Posterior cingulate gyrus (tissue), 11 donors: ENCODE measurements at regions not wholly inside any gene's neighbourhood (a gene's known extent, or its start where the extent isn't known, plus 50 kb on each side); places are given as distances from the start of the nearest gene placed in this dataset.

Experiments
- DNase-seq, 10 donors: peaks; one replicate each; pipeline versions ENCODE4 v3.0.0 to v3.0.0-alpha.2; 2020 to 2021; ENCODE audit warnings: mixed read lengths in 3 of 10
- intact Hi-C: fragments of 100-400 bp; cut with DNase I; formaldehyde crosslinking; loops from one replicate; pipeline ENCODE4 v1.15.1; 2023

GRCh38 chr17:79339321-79339720 is 264.7 kb downstream of the ENGASE start:
- intact Hi-C loops, result no loop called here

GRCh38 chr17:79338604-79339003 is 264.0 kb downstream of the ENGASE start:
- peak in 3 of 10 donors; percentile 42 to 73 (median 57) for DNase-seq
- intact Hi-C loops, result no loop called here

More at GRCh38 chr17:79339321-79339720, 264.7 kb downstream of the ENGASE start:
- DNase-seq, result peak in 3 of 10 donors; percentile 17 to 75 (median 50)

- intact Hi-C loops, result no loop called here
- DNase-seq, result peak in 2 of 10 donors; percentile 41 to 44
Measured at GRCh38 chr17:79338152-79338551, 263.5 kb downstream of the ENGASE start.

GRCh38 chr17:79337053-79337452 is 262.4 kb downstream of the ENGASE start:
- DNase-seq, result peak in 1 of 10 donors; percentile 33
- intact Hi-C loops, result no loop called here

- DNase-seq, result peak in 2 of 10 donors; percentile 27 to 45
- intact Hi-C loops, result no loop called here
Measured at GRCh38 chr17:79335456-79335855, 260.8 kb downstream of the ENGASE start.

DNA sequence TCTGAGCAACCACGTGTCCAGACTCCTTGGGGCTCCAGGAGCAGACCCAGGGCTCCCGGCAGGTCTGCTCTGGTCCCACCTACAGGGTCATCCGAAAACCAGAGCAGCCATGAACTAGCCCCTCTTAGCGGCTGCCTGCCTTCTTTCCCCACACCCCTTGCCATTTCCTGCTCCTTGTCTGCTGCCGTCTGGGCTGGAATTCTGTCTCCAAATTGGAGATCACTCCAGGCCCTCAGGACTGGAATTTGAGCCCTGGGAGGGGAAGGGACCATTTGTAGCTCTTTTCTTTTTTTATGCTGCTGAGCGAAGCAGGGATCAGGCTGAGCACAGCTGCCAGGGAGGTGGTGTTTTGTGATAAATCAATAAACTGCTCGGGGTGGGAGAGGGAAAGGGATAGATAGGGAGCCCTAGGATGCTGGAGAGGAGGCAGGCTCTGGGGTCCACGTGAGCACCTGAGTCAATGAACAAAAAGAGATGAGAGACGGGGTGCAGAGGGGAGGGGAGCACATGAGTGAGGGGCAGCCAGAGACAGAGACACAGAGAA is 257.5 kb downstream of the ENGASE start:
- intact Hi-C loops, result no loop called here
- DNase-seq, result peak in 2 of 10 donors; percentile 6 to 12

DNA sequence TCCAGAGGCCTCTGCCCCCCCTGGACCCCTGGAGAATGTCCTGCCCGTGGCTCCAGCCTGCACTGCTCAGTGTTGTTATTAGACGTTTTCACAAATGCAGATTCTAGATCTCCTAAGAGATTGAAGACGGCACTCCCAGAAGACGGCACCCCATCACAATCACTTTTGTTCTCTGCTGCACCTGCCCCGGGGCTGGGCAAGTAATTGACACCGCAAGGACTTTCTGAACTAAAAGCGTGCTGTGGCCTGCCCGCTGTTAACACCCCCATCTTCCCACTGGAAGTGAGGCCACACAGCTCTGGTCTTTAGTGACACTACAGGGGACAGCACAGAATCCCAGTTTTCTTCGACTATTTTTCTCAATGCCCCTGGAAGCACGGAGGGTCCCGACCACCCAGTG is 256.9 kb downstream of the ENGASE start:
- DNase-seq, result peak in 2 of 10 donors; percentile 22 to 56
- intact Hi-C loops, result no loop called here

- peak in 2 of 10 donors; percentile 20 to 42 for DNase-seq
- intact Hi-C loops, result no loop called here
Measured at GRCh38 chr17:79330696-79331095, 256.1 kb downstream of the ENGASE start.

DNA sequence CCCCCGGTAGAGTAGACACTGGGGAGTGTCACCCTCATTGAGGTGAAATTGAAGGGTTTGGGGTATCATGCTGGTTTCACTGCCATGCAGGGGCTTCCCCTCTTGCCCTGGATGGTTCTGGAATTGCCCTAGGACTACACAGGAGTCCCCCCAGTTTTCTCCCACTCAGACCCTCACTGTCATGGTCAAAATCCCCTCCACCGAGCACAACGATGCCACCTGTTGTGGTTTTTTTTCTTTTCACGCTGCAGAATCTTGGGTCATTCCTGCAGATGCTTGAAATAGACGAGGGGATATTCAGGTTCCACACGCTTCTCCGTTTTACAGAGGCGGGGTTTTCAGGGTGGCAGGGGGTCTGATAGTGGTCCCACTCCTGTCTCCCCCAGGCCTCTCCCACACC is 255.6 kb downstream of the ENGASE start:
- intact Hi-C loops, result no loop called here
- no peak for DNase-seq

GRCh38 chr17:79326814-79327213 is 252.2 kb downstream of the ENGASE start:
- peak in 3 of 10 donors; percentile 18 to 54 (median 44) for DNase-seq
- intact Hi-C loops, result loop anchor here (2.0 kb wide), 1 partner anchor 60 kb away; no protein-coding TSS in a partner anchor

GRCh38 chr17:79325709-79326430 is 251.2 kb downstream of the ENGASE start:
- intact Hi-C loops, result loop anchor here (2.0 kb wide), 1 partner anchor 59 kb away; no protein-coding TSS in a partner anchor
- DNase-seq, result peak in 3 of 10 donors; percentile 25 to 41 (median 39)

DNA sequence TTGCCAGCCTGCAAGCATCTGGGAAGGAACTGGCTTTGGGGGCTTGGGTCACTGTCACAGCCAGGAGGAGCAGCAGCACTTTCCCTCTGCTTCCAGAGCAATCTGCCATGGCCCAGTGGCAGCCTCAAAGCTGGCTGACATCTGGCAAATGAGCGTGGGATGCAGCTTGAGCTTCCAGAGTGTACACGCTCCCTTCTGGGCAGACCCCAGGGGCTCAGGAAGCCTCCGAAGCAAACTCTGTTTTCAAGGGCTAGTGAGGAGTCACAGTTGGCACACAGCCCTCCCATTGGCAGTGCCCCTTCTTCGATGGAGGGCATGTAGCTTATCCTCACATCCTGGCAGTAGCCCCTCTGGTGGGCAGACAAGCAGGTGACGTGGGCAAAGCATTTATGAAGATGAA is 249.6 kb downstream of the ENGASE start:
- intact Hi-C loops, result no loop called here
- DNase-seq, result peak in 2 of 10 donors; percentile 50 to 58

- peak in 3 of 10 donors; percentile 68 to 82 (median 73) for DNase-seq
- intact Hi-C loops, result no loop called here
Measured at GRCh38 chr17:79323566-79323965, 248.9 kb downstream of the ENGASE start.

DNA sequence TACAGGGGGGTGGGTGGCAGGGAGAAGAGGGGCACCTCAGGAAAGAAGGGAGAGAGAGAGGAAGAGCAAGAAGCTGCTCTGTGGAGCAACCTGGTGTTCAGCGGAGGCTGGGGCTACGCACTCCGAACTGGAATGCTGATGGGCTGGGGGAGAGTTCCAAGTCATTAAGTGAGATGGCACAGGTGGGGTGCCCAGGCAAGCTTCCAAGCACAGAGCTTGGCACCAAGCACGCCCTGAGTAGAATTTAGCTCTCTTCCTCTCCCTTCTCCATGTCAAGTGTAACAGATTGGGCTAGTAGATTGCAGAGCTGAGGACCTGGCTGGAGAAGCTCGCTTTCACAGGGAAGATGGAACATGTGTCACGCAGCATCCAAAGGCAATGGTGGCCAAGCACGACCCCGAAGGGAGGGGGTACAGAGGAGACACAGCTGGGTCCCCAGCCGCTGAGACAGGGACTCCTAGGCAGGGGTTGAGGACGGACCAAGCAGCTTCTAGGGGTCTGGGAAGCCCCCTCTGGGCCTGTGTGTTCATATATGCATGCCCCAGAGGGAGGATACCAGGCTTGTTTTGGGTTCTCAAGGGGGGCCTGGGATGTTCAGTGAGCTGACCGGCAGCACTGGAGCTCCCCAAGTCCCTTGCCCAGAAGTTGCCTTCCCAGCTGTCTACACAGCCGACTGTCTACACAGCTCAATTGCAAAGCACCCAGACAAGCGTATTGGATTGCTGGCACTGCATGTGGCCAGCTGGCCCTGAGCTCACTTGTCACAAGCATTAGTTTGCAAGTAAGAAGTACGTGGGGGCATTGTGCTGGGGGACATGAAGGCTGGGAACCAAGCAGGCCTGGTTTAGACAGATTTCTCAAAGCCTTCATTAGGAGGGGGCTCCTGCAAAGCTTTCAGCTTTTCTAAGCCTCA is 247.8 kb downstream of the ENGASE start:
- intact Hi-C loops, result no loop called here
- DNase-seq, result peak in 3 of 10 donors; percentile 52 to 68 (median 55)

GRCh38 chr17:79320331-79320730 is 245.7 kb downstream of the ENGASE start:
- intact Hi-C loops, result no loop called here

GRCh38 chr17:79317916-79318315 is 243.3 kb downstream of the ENGASE start:
- intact Hi-C loops, result no loop called here
- no peak for DNase-seq

More at GRCh38 chr17:79320331-79320730, 245.7 kb downstream of the ENGASE start:
- DNase-seq, result no peak

GRCh38 chr17:79316805-79317204 is 242.2 kb downstream of the ENGASE start:
- intact Hi-C loops, result no loop called here
- no peak for DNase-seq

- intact Hi-C loops, result no loop called here
- DNase-seq, result no peak
Measured at GRCh38 chr17:79315358-79316105, 240.9 kb downstream of the ENGASE start.

- no peak for DNase-seq
- intact Hi-C loops, result no loop called here
Measured at GRCh38 chr17:79314617-79315357, 240.2 kb downstream of the ENGASE start.
